Stomach (tissue), 4 donors: ENCODE measurements at regions not wholly inside any gene's neighbourhood (a gene's known extent, or its start where the extent isn't known, plus 50 kb on each side); places are given as distances from the start of the nearest gene placed in this dataset.

ENCODE experiments used
- CTCF ChIP-seq, 7 experiments: fragments of 450-650 bp in 4 of 7; fragments of 200-600 bp in 3 of 7; sonication (generic) in 3 of 7; IDR thresholded peaks; one replicate each; pipeline ENCODE4 v1.5.1; 2016 to 2019; ENCODE audit warnings: antibody characterized with exemption in 7 of 7, control low read depth in 2 of 7, mild to moderate bottlenecking in 1 of 7
- EP300 ChIP-seq: sonication (generic); formaldehyde crosslinking; IDR thresholded peaks from one replicate; pipeline ENCODE4 v1.6.1; 2017; ENCODE audit warnings: antibody characterized with exemption
- POLR2A ChIP-seq, 4 donors: fragments of 450-650 bp; IDR thresholded peaks; one replicate each; pipeline ENCODE4 v1.6.1; 2016; ENCODE audit warnings: antibody characterized with exemption in 4 of 4, control low read depth in 2 of 4, mild to moderate bottlenecking in 1 of 4, moderate library complexity in 1 of 4
- POLR2AphosphoS5 ChIP-seq, 3 donors: sonication (generic); formaldehyde crosslinking; IDR thresholded peaks; one replicate each; pipeline ENCODE4 v1.6.1; 2016; ENCODE audit warnings: antibody characterized with exemption in 3 of 3

- TF ChIP-seq CTCF (IDR thresholded peaks at IDR 0.05) (no peak), POLR2A (IDR thresholded peaks at IDR 0.05) (no peak), POLR2AphosphoS5 (IDR thresholded peaks at IDR 0.05) (no peak), EP300 (no peak)
Measured at GRCh38 chr13:73934215-73934641, 200.0 kb downstream of the KLF12 start.
